GM12872 (cell line): ENCODE measurements at regions not wholly inside any gene's neighbourhood (a gene's known extent, or its start where the extent isn't known, plus 50 kb on each side); places are given as distances from the start of the nearest gene placed in this dataset.

Source experiments
- CTCF ChIP-seq: IDR thresholded peaks from 3 replicates; pipeline ENCODE4 v1.5.1; 2011; ENCODE audit warnings: low read depth, mild to moderate bottlenecking, low read length, moderate library complexity; ENCODE audit not compliant: insufficient read depth

DNA sequence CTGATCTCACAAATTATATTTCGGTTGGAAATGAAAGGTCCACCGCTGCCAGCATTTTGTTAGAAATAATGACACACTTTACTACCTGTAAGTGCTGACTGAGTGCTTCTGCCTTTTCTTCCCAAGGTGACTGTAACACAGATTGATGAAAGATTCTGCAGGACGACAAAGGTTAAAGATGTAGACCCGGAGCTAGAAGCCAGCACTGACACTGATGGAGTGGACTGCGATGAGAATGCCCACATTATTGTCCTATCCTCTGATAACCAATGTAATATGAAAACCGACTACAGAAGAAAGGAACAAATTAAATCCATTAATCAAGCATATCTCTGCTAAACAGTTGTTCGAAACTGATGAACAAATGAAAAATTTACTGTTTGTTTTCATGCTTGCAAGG is 666.5 kb downstream of the GBE1 start:
- no peak for TF ChIP-seq CTCF

DNA sequence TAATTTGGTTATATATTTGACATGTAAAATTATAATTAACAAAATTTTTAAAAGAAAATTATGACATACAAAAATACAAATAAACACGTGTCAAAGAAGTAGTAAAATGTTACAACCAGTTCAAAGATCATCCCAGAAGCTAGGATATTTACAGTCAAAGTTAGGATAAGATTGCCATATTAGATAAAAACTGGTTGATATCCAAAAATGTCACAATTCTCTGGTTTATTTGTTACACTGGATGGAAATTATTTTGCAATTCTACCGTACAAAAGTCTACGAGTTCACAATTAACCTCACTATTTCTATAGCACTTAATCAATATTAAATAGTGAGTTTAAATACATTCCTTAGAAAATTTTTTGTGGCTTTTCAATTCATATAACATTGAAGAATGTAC is 673.8 kb downstream of the GBE1 start:
- TF ChIP-seq CTCF, result no peak

- no peak for TF ChIP-seq CTCF
Observed at GRCh38 chr3:81086348-81086747, 675.1 kb downstream of the GBE1 start.

- no peak for TF ChIP-seq CTCF
Observed at GRCh38 chr3:81080608-81081007, 680.8 kb downstream of the GBE1 start.

DNA sequence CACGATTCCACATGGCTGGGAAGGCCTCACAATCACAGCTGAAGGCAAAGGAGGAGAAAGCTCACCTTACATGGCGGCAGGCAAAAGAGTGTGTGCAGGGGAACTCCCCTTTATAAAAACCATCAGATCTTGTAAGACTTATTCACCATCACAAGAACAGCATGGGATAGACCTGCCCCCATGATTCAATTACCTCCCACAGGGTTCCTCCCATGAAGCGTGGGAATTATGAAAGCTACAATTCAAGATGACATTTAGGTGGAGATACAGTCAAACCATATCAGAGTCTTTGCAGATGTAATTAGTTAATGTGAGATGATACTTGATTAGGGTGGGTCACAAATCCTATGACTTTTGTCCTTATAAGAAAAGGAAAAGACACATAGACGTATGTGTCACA is 688.9 kb downstream of the GBE1 start:
- TF ChIP-seq CTCF, result no peak

DNA sequence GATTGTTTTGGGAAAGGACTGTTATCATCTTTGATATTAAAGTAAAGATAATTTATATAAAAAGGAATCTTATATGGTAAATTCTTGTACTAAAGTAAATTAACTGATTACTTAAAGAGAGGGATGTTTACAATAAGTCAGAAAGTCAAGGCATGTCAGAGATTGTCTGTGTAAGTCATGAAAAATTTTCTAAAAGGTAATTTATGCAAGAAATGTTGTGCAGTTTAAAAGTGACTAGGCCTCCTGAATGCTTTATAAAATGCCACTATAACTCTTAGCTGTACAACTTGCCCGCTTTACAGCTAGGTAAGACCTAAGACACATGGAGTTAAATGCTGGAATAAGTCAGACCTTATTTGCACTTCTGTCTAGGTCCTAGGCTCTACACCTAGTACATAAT is 692.9 kb downstream of the GBE1 start:
- no peak for TF ChIP-seq CTCF

DNA sequence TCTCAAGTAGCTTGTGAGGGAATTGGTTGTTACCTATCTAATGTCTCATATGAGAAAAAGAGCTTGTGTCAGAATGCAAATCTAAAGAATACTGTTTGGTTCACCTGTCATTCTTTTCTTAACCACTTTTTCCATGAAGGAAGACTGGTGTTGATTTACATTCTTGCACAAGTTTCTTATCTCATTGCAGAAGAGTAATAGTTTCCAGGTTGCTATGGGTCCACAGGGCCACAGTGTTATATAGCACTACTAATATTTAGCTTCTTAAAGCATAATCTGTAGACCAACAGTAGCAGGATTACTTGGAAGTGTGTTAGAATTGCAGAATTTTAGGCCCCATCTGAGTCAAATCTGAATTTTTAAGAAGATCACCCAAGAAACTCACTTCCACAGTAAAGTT is 697.5 kb downstream of the GBE1 start:
- no peak for TF ChIP-seq CTCF

- TF ChIP-seq CTCF, result no peak
Observed at GRCh38 chr3:81048058-81048665, 713.3 kb downstream of the GBE1 start.
